Aorta (tissue), 5 donors: ENCODE measurements at regions not wholly inside any gene's neighbourhood (a gene's known extent, or its start where the extent isn't known, plus 50 kb on each side); places are given as distances from the start of the nearest gene placed in this dataset.
"Not testable (repeated sequence)": the region's sequence is repeated elsewhere in the genome, so short reads cannot be mapped to it uniquely, and the experiment has no call there.

Experiments
- ATAC-seq: fragments of 200-7000 bp; cut with Tn5 transposase; one replicate; pipeline ENCODE4 v1.9.1; 2022; ENCODE audit warnings: moderate library complexity; ENCODE audit not compliant: low FRiP score
- DNase-seq, 2 donors: peaks; one replicate each; pipeline ENCODE4 v3.0.0-alpha.2; 2020
- H3K27ac ChIP-seq, 2 donors: one replicate each; pipeline ENCODE4 v1.5.1; 2013; ENCODE audit warnings: low read length in 2 of 2, mild to moderate bottlenecking in 2 of 2, moderate library complexity in 2 of 2, control low read depth in 1 of 2, inconsistent platforms in 1 of 2, low read depth in 1 of 2
- H3K27me3 ChIP-seq, 2 donors: one replicate each; pipeline ENCODE4 v1.6.1; 2013; ENCODE audit warnings: control low read depth in 1 of 2, low read length in 1 of 2, mild to moderate bottlenecking in 1 of 2, moderate library complexity in 1 of 2; ENCODE audit not compliant: insufficient read depth in 2 of 2, control insufficient read depth in 1 of 2
- H3K36me3 ChIP-seq, 2 donors: one replicate each; pipeline ENCODE4 v1.6.1; 2013; ENCODE audit warnings: control low read depth in 1 of 2, low read length in 1 of 2, mild to moderate bottlenecking in 1 of 2; ENCODE audit not compliant: insufficient read depth in 2 of 2, control insufficient read depth in 1 of 2
- H3K4me1 ChIP-seq, 2 donors: one replicate each; pipeline ENCODE4 v1.6.1; 2013; ENCODE audit warnings: low read length in 2 of 2, control low read depth in 1 of 2, mild to moderate bottlenecking in 1 of 2, moderate library complexity in 1 of 2; ENCODE audit not compliant: insufficient read depth in 2 of 2, control insufficient read depth in 1 of 2
- H3K4me3 ChIP-seq, 2 donors: one replicate each; pipeline ENCODE4 v1.5.1; 2013; ENCODE audit warnings: low read length in 2 of 2, control low read depth in 1 of 2, mild to moderate bottlenecking in 1 of 2
- H3K9me3 ChIP-seq: one replicate; pipeline ENCODE4 v1.6.1; 2013; ENCODE audit warnings: mild to moderate bottlenecking, low read length; ENCODE audit not compliant: control insufficient read depth
- WGBS, 2 donors: extraction: QIAGEN DNeasy Blood & Tissue Kit; methylation state at CpG; one replicate each; pipeline ENCODE4 v1.1.7; 2013; 5-methylcytosine and 5-hydroxymethylcytosine counted together
- intact Hi-C, 2 donors: fragments of 100-400 bp; cut with DNase I; formaldehyde crosslinking; loops; one replicate each; pipeline versions ENCODE4 v1.14.2 to v1.15.0; 2022
- donor health status: healthy with polysubstance abuse.
- donor health status: Bipolar disorder and iron deficiency.
- donor health status: DM: no; HTN: no; CAD: no.
- donor health status: DM: no; HTN: no; CAD: no.
- donor health status: DM: yes; HTN: yes; CAD: no.

DNA sequence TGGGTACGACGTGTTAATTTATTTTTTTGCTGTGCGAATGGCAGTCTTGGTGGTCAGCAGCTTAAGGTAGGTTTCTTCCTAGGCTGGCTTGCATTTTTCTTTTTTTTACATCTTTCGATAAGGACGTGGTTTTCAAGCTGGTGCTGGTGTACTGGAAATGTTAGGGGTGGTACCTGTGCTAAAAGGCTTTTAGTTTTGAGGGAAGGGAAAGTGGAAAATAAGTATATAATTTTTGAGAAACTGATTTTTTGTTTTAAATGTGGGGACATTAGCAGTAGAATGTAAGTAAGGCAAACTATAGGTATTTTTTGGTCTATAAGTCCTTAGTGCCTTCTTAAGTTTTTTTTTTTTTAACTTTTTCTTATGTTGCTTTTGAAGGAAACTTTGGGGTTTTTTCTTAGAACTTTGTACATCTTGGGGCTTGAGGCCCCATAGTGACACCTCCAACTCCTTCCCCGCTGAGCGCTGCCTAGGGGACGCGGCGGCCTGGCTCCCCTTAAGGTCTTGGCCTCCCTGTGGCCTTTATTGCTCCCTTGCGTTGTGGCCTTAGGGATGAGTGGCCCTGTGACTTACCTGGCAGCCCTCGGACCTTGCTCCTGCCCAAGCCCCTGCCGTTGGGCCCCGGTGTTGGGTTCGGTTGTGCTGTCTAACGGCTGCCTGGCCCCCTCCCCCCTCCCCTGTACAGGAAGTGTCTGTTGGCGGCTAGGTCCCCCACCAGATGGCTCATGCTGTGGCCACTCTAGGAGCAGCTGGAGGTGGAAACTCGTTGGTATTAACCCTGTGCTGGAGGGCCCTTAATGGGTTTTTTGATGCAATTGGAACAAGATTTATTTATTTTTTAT lies 88.0 kb upstream of the RPRML start:
- Histone ChIP-seq H3K4me3 (peak overlapping the region; percentile 61 to 68), H3K9me3 (no peaks in the 10 kb centered on the region), H3K36me3 (no peaks in the 10 kb centered on the region), H3K27ac (peak overlapping the region in 1 of 2 donors; percentile 54), H3K4me1 (no peaks in the 10 kb centered on the region), H3K27me3 (no peaks in the 10 kb centered on the region)
- peak; percentile 95 for ATAC-seq
- 2% methylated on average over 17 to 18 of the region's 18 CpGs for WGBS, 2 donors
- intact Hi-C loops, result no loop called here
- DNase-seq, result peak; percentile 88

DNA sequence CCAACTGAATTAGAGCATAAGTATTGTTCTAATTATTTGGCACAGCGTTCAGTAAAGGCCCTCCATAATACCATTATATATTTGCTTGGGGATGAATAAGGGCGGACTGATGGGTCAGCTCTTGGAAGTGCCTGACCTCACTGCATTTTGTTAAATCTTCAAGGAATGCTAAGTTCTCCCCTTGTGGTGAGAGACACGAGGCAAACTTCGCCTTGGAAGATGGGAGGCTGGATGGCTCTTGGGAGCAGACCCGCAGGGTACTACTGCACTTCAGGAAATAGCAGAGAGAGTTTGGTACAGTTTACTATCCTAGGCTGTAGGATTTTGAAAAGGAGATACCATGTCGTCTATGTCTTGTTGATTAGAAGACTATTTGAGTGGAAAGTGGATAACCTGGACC lies 87.0 kb upstream of the RPRML start:
- no peak for DNase-seq
- intact Hi-C loops, result no loop called here
- Histone ChIP-seq H3K36me3 (no peaks in the 10 kb centered on the region), H3K9me3 (no peaks in the 10 kb centered on the region), H3K4me3 (no peak overlapping the region), H3K27me3 (no peaks in the 10 kb centered on the region), H3K27ac (no peak overlapping the region), H3K4me1 (no peaks in the 10 kb centered on the region)
- 62% methylated on average over 6 of the region's 6 CpGs for WGBS, 2 donors
- no peak for ATAC-seq

DNA sequence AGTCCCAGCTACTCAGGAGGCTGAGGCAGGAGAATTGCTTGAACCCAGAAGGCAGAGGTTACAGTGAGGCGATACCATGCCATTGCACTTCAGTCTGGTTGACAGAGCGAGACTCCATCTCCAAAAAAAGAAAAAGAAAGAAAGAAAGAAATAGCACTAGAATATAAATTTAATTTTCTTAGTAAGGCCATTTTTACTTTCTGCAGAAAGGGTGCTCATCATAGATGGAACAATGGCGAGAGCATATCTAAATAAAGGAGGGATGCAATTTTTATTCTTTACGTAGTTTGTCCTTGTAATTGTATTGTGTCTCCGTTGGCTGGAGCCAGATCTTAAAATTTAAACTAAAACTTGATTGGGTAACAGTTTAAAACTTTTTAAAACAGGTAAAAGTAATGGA lies 85.6 kb upstream of the RPRML start:
- no peaks in the 10 kb centered on the region for H3K36me3 ChIP-seq
- H3K27ac ChIP-seq, result no peak overlapping the region
- intact Hi-C loops, result no loop called here
- H3K4me1 ChIP-seq, result no peaks in the 10 kb centered on the region
- no peaks in the 10 kb centered on the region for H3K27me3 ChIP-seq
- ATAC-seq (no peak), DNase-seq (no peak)
- 92 to 98% methylated on average over 5 of the region's 5 CpGs for WGBS, 2 donors
- H3K9me3 ChIP-seq, result no peaks in the 10 kb centered on the region
- no peak overlapping the region for H3K4me3 ChIP-seq

- intact Hi-C loops, result no loop called here
- Histone ChIP-seq H3K27ac (no peak overlapping the region), H3K4me1 (no peaks in the 10 kb centered on the region), H3K27me3 (no peaks in the 10 kb centered on the region), H3K36me3 (no peaks in the 10 kb centered on the region), H3K9me3 (no peaks in the 10 kb centered on the region), H3K4me3 (no peak overlapping the region)
- WGBS, 2 donors, result 97% methylated on average over 11 of the region's 11 CpGs
- DNase-seq, result no peak
- no peak for ATAC-seq
Observed at GRCh38 chr17:47063475-47063874, 84.4 kb upstream of the RPRML start.

DNA sequence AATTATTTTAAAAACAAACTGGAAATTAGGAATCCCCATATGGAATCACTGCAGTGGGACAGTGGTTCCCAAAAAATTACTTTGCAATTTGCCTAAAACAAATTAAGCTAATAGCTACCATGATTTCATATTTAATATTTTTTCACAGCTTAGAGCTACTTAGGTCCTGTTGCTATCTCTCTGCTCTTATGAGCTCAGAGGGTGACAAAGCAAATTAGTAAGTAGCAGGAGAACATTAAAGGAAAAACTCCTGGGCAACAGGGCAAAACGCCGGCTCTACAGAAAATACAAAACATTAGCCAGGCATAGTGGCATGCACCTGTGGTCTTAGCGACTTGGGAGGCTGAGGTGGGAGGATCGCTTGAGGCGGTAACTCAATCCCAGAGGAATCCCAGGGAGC lies 83.8 kb upstream of the RPRML start:
- intact Hi-C loops, H3K4me3 ChIP-seq, H3K36me3 ChIP-seq, ATAC-seq, H3K9me3 ChIP-seq, H3K4me1 ChIP-seq, H3K27me3 ChIP-seq, DNase-seq, H3K27ac ChIP-seq: not testable (repeated sequence)
- 94% methylated on average over 5 of the region's 5 CpGs for WGBS, 2 donors

DNA sequence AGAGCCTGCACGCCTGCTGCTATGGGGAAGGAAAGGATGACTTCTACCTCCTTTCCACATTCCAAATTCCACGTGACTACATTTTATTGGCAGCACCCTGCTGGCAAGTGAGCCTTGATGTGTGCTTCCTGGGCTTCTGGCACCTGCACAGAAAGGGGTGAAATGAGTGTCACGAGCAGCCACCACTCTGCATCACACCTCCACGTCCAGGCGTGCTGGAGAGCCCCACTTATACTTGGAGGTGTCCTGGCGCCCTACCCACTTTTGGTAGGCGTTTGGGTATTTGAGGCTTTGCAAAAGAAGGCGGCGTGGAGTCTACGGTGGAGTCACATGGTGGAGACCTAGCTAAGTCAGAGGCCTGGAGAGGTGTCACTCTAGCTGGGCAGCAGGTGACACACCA lies 81.0 kb upstream of the RPRML start:
- H3K27ac ChIP-seq, H3K36me3 ChIP-seq, H3K27me3 ChIP-seq, intact Hi-C loops, H3K4me1 ChIP-seq, ATAC-seq, DNase-seq, H3K9me3 ChIP-seq, H3K4me3 ChIP-seq: not testable (repeated sequence)
- WGBS, 2 donors, result 74 to 79% methylated on average over 10 of the region's 10 CpGs

- intact Hi-C loops, result no loop called here
- no peak for ATAC-seq
- 26 to 31% methylated on average over 5 of the region's 5 CpGs for WGBS, 2 donors
- Histone ChIP-seq H3K27me3 (no peaks in the 10 kb centered on the region), H3K4me1 (no peaks in the 10 kb centered on the region), H3K4me3 (no peak overlapping the region), H3K27ac (no peak overlapping the region), H3K9me3 (no peaks in the 10 kb centered on the region), H3K36me3 (no peaks in the 10 kb centered on the region)
- DNase-seq, result no peak
Observed at GRCh38 chr17:47057830-47058229, 78.8 kb upstream of the RPRML start.

- H3K9me3 ChIP-seq, H3K4me1 ChIP-seq, H3K36me3 ChIP-seq, ATAC-seq, DNase-seq, H3K4me3 ChIP-seq, intact Hi-C loops, H3K27ac ChIP-seq, H3K27me3 ChIP-seq: not testable (repeated sequence)
- 95 to 97% methylated on average over 31 of the region's 31 CpGs for WGBS, 2 donors
Observed at GRCh38 chr17:47057279-47057678, 78.2 kb upstream of the RPRML start.

GRCh38 chr17:47056687-47057086 lies 77.6 kb upstream of the RPRML start:
- DNase-seq, H3K4me1 ChIP-seq, H3K9me3 ChIP-seq, H3K27ac ChIP-seq, intact Hi-C loops, ATAC-seq, H3K4me3 ChIP-seq, H3K36me3 ChIP-seq, H3K27me3 ChIP-seq: not testable (repeated sequence)
- 89 to 95% methylated on average over 4 to 7 of the region's 9 CpGs for WGBS, 2 donors
